ENCODE measurements at regions not wholly inside any gene's neighbourhood (a gene's known extent, or its start where the extent isn't known, plus 50 kb on each side); places are given as distances from the start of the nearest gene placed in this dataset.

DNA sequence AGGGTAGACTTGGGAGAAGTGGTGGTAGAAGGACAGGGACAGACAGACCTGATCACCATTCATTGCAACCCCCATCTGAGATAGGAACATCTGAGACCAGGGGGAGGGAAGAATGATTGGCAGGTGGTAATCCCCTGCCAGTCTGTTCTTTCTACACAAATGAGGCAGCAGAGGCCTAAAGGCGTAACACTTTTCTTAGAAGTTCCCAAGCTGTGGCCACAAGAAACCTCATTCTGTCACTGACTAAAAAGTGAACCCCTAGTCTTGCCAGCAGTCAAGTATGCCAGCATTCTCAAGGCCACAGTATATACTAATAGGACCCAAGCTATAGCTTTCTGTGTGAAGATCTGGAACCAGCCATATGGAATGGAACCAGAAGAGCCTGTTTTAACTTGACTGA lies 638.0 kb downstream of the KCNT2 start:
- H3K4me3 ChIP-seq (ENCODE audit: low read depth, low read length): no peak overlapping the region
- ChIA-PET POLR2A (no interaction called here), CTCF (no interaction called here)
- no peak for DNase-seq (ENCODE audit: low read depth, low spot score)
- TF ChIP-seq, protein P1, sequence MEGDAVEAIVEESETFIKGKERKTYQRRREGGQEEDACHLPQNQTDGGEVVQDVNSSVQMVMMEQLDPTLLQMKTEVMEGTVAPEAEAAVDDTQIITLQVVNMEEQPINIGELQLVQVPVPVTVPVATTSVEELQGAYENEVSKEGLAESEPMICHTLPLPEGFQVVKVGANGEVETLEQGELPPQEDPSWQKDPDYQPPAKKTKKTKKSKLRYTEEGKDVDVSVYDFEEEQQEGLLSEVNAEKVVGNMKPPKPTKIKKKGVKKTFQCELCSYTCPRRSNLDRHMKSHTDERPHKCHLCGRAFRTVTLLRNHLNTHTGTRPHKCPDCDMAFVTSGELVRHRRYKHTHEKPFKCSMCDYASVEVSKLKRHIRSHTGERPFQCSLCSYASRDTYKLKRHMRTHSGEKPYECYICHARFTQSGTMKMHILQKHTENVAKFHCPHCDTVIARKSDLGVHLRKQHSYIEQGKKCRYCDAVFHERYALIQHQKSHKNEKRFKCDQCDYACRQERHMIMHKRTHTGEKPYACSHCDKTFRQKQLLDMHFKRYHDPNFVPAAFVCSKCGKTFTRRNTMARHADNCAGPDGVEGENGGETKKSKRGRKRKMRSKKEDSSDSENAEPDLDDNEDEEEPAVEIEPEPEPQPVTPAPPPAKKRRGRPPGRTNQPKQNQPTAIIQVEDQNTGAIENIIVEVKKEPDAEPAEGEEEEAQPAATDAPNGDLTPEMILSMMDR (IDR thresholded peaks at IDR 0.05; ENCODE audit: insufficient read depth, low read length, missing control alignments): no peak

DNA sequence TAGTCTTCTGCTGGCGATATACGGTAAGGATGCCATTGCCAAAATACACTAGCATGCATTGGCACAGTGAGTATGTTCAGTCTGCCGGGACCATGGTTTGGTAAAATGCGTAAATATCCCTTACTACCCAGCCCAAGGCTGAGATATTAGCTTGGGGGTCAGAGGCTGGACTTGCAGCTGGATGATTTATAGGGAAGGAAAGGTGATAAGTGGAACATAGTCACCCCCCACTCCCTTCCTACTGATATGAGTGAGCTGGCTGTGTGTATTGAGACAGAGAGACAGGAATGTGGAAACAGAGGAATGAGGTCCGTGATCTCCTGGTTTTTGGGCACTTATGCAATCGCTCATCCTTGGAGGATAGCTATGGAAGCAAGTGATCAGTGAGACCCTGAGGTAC lies 642.8 kb downstream of the KCNT2 start:
- DNase-seq (ENCODE audit: low read depth, low spot score): no peak
- CTCF ChIA-PET: no interaction called here
- POLR2A ChIA-PET: no interaction called here
- TF ChIP-seq, protein P1 (IDR thresholded peaks at IDR 0.05; ENCODE audit: insufficient read depth, low read length, missing control alignments): no peak
- no peak overlapping the region for H3K4me3 ChIP-seq (ENCODE audit: low read depth, low read length)

DNA sequence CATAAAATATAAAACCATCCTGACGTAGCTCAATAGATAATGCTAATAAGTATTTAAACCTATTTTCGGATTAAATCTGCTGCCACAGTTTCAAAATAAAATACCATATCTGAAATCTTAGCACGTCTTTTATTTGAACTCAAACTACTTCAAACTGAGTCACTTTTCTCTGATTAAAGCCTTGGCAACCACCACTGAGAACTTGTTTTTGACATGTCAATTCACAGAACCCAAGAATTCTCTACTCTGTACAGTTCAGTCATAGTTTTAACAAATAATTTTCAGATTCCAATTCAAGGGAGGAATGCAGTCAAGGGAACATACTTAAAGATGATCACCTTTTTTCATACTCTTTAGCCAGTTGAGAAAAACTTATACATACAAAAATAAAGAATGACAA lies 643.2 kb downstream of the KCNT2 start:
- H3K4me3 ChIP-seq (ENCODE audit: low read depth, low read length): no peak overlapping the region
- DNase-seq (ENCODE audit: low read depth, low spot score): no peak
- ChIA-PET POLR2A (no interaction called here), CTCF (no interaction called here)
- TF ChIP-seq, protein P1 (IDR thresholded peaks at IDR 0.05; ENCODE audit: insufficient read depth, low read length, missing control alignments): no peak

DNA sequence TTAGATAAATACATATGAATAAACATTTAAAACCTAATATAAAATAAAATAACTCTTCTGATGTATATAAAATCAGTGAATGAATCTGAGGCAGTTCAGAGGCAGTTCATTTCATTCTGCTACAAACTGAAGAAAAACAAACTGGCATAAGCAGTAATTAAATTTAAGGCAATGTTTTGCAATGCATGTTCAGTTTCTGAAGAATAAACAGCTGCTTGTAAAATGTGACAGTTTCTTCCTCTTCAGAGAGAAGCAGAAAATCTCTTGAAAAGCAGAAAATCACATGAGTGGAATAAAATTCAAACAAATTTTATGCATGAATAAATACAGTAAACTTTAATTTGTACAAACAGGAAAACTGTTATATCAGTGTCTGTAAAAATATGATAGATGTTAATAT lies 643.7 kb downstream of the KCNT2 start:
- CTCF ChIA-PET: no interaction called here
- POLR2A ChIA-PET: no interaction called here

DNA sequence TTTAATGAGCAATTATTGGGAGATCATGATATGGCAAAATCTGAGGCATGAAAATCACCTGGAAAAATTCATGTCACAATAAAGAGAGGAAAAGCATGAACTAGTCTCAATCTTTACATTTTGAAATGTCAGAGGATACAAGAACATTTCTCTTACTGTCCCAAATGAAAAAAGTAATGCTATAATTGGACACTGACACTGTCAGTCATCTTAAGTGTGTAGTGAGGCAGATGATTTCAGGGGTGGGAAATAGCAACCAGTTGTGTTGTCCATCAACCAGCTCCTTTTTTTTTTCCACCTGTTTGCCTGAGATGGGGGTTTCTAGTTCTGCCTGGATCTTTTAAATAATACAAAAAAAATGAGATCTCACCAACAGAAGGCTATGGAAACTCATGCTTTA lies 646.2 kb downstream of the KCNT2 start:
- DNase-seq (ENCODE audit: low read depth, low spot score): no peak
- POLR2A ChIA-PET: no interaction called here
- CTCF ChIA-PET: no interaction called here

More for the DNA sequence above, 643.7 kb downstream of the KCNT2 start:
- TF ChIP-seq, protein P1 (IDR thresholded peaks at IDR 0.05; ENCODE audit: insufficient read depth, low read length, missing control alignments): no peak
- no peak overlapping the region for H3K4me3 ChIP-seq (ENCODE audit: low read depth, low read length)
- DNase-seq (ENCODE audit: low read depth, low spot score): no peak

DNA sequence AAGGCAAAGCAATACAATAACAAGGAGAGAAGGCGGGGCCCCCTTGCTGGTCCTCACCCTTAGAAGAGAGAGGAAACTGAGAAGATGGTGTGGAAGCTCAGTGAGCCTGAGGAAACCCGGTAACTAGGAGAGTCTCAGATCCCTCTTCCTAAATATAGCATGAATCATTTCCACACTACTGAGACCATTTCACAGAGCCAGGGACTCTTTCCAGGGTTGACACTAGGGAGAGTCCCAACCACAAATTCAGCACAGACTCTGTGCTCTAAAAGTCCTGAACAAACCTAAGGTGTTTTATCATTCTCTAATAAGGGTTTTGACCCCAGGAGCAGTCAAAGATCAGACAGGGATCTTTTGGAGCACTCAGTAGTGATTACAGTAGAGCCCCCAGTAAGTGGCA lies 647.7 kb downstream of the KCNT2 start:
- ChIA-PET CTCF (no interaction called here), POLR2A (no interaction called here)
- TF ChIP-seq, protein P1 (IDR thresholded peaks at IDR 0.05; ENCODE audit: insufficient read depth, low read length, missing control alignments): no peak
- no peak overlapping the region for H3K4me3 ChIP-seq (ENCODE audit: low read depth, low read length)
- no peak for DNase-seq (ENCODE audit: low read depth, low spot score)

More for the DNA sequence above, 646.2 kb downstream of the KCNT2 start:
- TF ChIP-seq, protein P1 (IDR thresholded peaks at IDR 0.05; ENCODE audit: insufficient read depth, low read length, missing control alignments): no peak
- H3K4me3 ChIP-seq (ENCODE audit: low read depth, low read length): no peak overlapping the region

All from AG04449 (cell line).